DMS79 treated with DMSO at 0.1 percent for 48 hours (cell line): ENCODE measurements at regions not wholly inside any gene's neighbourhood (a gene's known extent, or its start where the extent isn't known, plus 50 kb on each side); places are given as distances from the start of the nearest gene placed in this dataset.
"Not testable (repeated sequence)": the region's sequence is repeated elsewhere in the genome, so short reads cannot be mapped to it uniquely, and the experiment has no call there.

Source experiments
- DNase-seq: peaks from one replicate; lab custom pipeline; 2025; lab: John Stamatoyannopoulos, UW

GRCh38 chr2:60246583-60246982, 306.9 kb downstream of the BCL11A start:
- DNase-seq = no peak

- DNase-seq = no peak
These were observed 319.0 kb downstream of the BCL11A start for GRCh38 chr2:60234274-60234986.

- DNase-seq = no peak
These were observed 322.9 kb downstream of the BCL11A start for GRCh38 chr2:60230596-60230995.

- DNase-seq = no peak
These were observed 323.4 kb downstream of the BCL11A start for GRCh38 chr2:60230037-60230436.

GRCh38 chr2:60226943-60227342, 326.5 kb downstream of the BCL11A start:
- no peak for DNase-seq

- DNase-seq = no peak
These were observed 327.3 kb downstream of the BCL11A start for GRCh38 chr2:60226191-60226590.

GRCh38 chr2:60223859-60224258, 329.6 kb downstream of the BCL11A start:
- no peak for DNase-seq

- no peak for DNase-seq
These were observed 332.4 kb downstream of the BCL11A start for GRCh38 chr2:60221098-60221497.

GRCh38 chr2:60219536-60219935, 333.9 kb downstream of the BCL11A start:
- DNase-seq = no peak

- no peak for DNase-seq
These were observed 336.9 kb downstream of the BCL11A start for GRCh38 chr2:60216452-60216995.

- DNase-seq = no peak
These were observed 338.0 kb downstream of the BCL11A start for GRCh38 chr2:60215386-60215901.

- DNase-seq = no peak
These were observed 338.9 kb downstream of the BCL11A start for GRCh38 chr2:60214626-60214875.

GRCh38 chr2:60213865-60214625, 339.4 kb downstream of the BCL11A start:
- DNase-seq = no peak

GRCh38 chr2:60212181-60212945, 341.1 kb downstream of the BCL11A start:
- no peak for DNase-seq

- DNase-seq = not testable (repeated sequence)
These were observed 364.4 kb downstream of the BCL11A start for GRCh38 chr2:60189006-60189405.

GRCh38 chr2:60175290-60175689, 378.2 kb downstream of the BCL11A start:
- DNase-seq = no peak

- DNase-seq = no peak
These were observed 379.3 kb downstream of the BCL11A start for GRCh38 chr2:60174146-60174545.

GRCh38 chr2:60172801-60173200, 380.7 kb downstream of the BCL11A start:
- DNase-seq = no peak

- DNase-seq = no peak
These were observed 383.2 kb downstream of the BCL11A start for GRCh38 chr2:60170272-60170671.

GRCh38 chr2:60168247-60168646, 385.2 kb downstream of the BCL11A start:
- DNase-seq = no peak

- DNase-seq = no peak
These were observed 386.4 kb downstream of the BCL11A start for GRCh38 chr2:60167089-60167488.

- no peak for DNase-seq
These were observed 389.8 kb downstream of the BCL11A start for GRCh38 chr2:60163691-60164090.

GRCh38 chr2:60159519-60159918, 393.9 kb downstream of the BCL11A start:
- no peak for DNase-seq
